ENCODE measurements at regions not wholly inside any gene's neighbourhood (a gene's known extent, or its start where the extent isn't known, plus 50 kb on each side); places are given as distances from the start of the nearest gene placed in this dataset.

DNA sequence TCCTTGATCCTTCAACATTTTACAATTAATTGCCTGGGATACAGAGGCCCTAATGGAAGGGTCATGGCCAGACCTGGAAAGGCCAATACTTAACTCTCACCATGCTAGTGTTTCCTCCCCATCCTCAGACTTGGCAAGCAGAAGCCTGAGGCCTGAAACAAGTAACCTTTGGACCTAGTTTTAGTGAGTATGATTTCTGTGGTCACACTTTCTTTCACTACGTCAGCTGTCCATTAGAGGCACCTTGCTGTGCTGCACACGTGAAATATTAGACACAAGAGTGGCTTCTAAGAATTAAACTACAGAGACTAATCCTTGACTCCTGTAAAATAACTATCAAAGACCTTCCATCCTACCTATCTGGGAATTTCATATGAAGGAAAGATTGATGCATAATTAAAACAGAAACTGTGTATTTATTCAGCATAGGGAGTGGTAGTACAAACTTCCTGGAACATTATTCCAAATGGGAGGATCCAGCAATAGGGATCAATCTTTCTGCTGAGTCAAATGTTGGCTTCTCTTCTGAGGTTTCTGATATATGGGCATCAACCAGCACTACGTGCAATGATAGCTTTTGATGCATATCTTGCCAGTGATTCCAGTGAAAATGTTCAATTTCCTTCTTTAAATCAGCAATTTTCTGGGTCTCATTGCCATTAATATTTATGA lies 249.7 kb downstream of the IKZF2 start:
- TF ChIP-seq, protein P1, sequence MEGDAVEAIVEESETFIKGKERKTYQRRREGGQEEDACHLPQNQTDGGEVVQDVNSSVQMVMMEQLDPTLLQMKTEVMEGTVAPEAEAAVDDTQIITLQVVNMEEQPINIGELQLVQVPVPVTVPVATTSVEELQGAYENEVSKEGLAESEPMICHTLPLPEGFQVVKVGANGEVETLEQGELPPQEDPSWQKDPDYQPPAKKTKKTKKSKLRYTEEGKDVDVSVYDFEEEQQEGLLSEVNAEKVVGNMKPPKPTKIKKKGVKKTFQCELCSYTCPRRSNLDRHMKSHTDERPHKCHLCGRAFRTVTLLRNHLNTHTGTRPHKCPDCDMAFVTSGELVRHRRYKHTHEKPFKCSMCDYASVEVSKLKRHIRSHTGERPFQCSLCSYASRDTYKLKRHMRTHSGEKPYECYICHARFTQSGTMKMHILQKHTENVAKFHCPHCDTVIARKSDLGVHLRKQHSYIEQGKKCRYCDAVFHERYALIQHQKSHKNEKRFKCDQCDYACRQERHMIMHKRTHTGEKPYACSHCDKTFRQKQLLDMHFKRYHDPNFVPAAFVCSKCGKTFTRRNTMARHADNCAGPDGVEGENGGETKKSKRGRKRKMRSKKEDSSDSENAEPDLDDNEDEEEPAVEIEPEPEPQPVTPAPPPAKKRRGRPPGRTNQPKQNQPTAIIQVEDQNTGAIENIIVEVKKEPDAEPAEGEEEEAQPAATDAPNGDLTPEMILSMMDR (IDR thresholded peaks at IDR 0.05), result no peak
- TF ChIP-seq POLR2A (IDR thresholded peaks at IDR 0.05), result no peak
